Type B pancreatic cell (in vitro differentiated cells): ENCODE measurements at regions not wholly inside any gene's neighbourhood (a gene's known extent, or its start where the extent isn't known, plus 50 kb on each side); places are given as distances from the start of the nearest gene placed in this dataset.

Source experiments
- DNase-seq: peaks from one replicate; pipeline ENCODE4 v3.0.0; 2021; ENCODE audit warnings: mixed read lengths; ENCODE audit not compliant: unreplicated experiment; ENCODE audit errors: extremely low spot score
- H3K27ac Mint-ChIP-seq: 2 replicates; pipeline ENCODE4 v1.8.0; 2021; ENCODE audit warnings: mild to moderate bottlenecking, mixed read lengths
- H3K27me3 Mint-ChIP-seq: 2 replicates; pipeline ENCODE4 v1.8.0; 2021; ENCODE audit warnings: mixed read lengths
- H3K36me3 Mint-ChIP-seq: 2 replicates; pipeline ENCODE4 v1.8.0; 2021; ENCODE audit warnings: mixed read lengths
- H3K4me1 Mint-ChIP-seq: one replicate; pipeline ENCODE4 v1.8.0; 2021; ENCODE audit warnings: mixed read lengths; ENCODE audit not compliant: unreplicated experiment
- H3K4me3 Mint-ChIP-seq: 2 replicates; pipeline ENCODE4 v1.8.0; 2021; ENCODE audit warnings: mild to moderate bottlenecking, mixed read lengths
- H3K9me3 Mint-ChIP-seq: 2 replicates; pipeline ENCODE4 v1.8.0; 2021; ENCODE audit warnings: mixed read lengths
- CTCF ChIP-seq: fragments of 200-600 bp; sonication (generic); conservative IDR thresholded peaks from 2 replicates; pipeline ENCODE4 v1.5.0; 2021; ENCODE audit warnings: antibody characterized with exemption, mild to moderate bottlenecking

GRCh38 chr13:38283346-38283745, 66.3 kb upstream of the UFM1 start:
- H3K27me3 Mint-ChIP-seq: no peaks in the 10 kb centered on the region
- no peaks in the 10 kb centered on the region for H3K36me3 Mint-ChIP-seq
- no peak overlapping the region for H3K4me3 Mint-ChIP-seq
- DNase-seq: no peak
- no peak overlapping the region for H3K27ac Mint-ChIP-seq
- no peaks in the 10 kb centered on the region for H3K4me1 Mint-ChIP-seq
- no peak for TF ChIP-seq CTCF
- H3K9me3 Mint-ChIP-seq: no peaks in the 10 kb centered on the region

- Mint-ChIP-seq H3K27me3 (no peaks in the 10 kb centered on the region), H3K9me3 (no peaks in the 10 kb centered on the region), H3K4me3 (no peak overlapping the region), H3K36me3 (no peaks in the 10 kb centered on the region), H3K27ac (no peak overlapping the region), H3K4me1 (no peaks in the 10 kb centered on the region)
- no peak for DNase-seq
- TF ChIP-seq CTCF: no peak
These were observed 84.5 kb upstream of the UFM1 start for GRCh38 chr13:38265132-38265497.

GRCh38 chr13:38264363-38265131, 85.1 kb upstream of the UFM1 start:
- Mint-ChIP-seq H3K36me3 (no peaks in the 10 kb centered on the region), H3K4me1 (no peaks in the 10 kb centered on the region), H3K9me3 (no peaks in the 10 kb centered on the region), H3K27ac (no peak overlapping the region), H3K27me3 (no peaks in the 10 kb centered on the region), H3K4me3 (no peak overlapping the region)
- no peak for DNase-seq
- no peak for TF ChIP-seq CTCF

- Mint-ChIP-seq H3K4me1 (no peaks in the 10 kb centered on the region), H3K27ac (no peak overlapping the region), H3K27me3 (no peaks in the 10 kb centered on the region), H3K36me3 (no peaks in the 10 kb centered on the region), H3K4me3 (no peak overlapping the region), H3K9me3 (no peaks in the 10 kb centered on the region)
- no peak for DNase-seq
- TF ChIP-seq CTCF: no peak
These were observed 87.4 kb upstream of the UFM1 start for GRCh38 chr13:38262211-38262610.

GRCh38 chr13:38255600-38255999, 94.1 kb upstream of the UFM1 start:
- H3K4me1 Mint-ChIP-seq: peaks cover 4% of the 10 kb centered on the region
- TF ChIP-seq CTCF: no peak
- no peaks in the 10 kb centered on the region for H3K36me3 Mint-ChIP-seq
- no peaks in the 10 kb centered on the region for H3K27me3 Mint-ChIP-seq
- H3K27ac Mint-ChIP-seq: peak overlapping the region; percentile 63
- H3K4me3 Mint-ChIP-seq: peak overlapping the region; percentile 1
- no peak for DNase-seq
- no peaks in the 10 kb centered on the region for H3K9me3 Mint-ChIP-seq
